K562 (cell line): ENCODE measurements at regions not wholly inside any gene's neighbourhood (a gene's known extent, or its start where the extent isn't known, plus 50 kb on each side); places are given as distances from the start of the nearest gene placed in this dataset.

Experiments used
- ATAC-seq: fragments of 200-7000 bp; cut with Tn5 transposase; 3 replicates; pipeline ENCODE4 v1.9.1; 2020; ENCODE audit warnings: moderate library complexity
- BruUV-seq: library from RNA; stranded (reverse); fragments of 400-500 nt; replicated peaks from 2 replicates; lab custom pipeline; 2021; lab: Mats Ljungman, UMichigan
- CTCF ChIA-PET: fragments of 300-600 bp; formaldehyde crosslinking; extraction: SDS; loops from one replicate; lab custom pipeline; 2021; ENCODE audit warnings: low intra/inter-chr PET ratio; lab: Yijun Ruan, JAX
- POLR2A ChIA-PET: fragments of 300-600, 350-650 bp; sonication (Branson Sonifier 250); formaldehyde crosslinking; extraction: SDS; loops from one replicate; lab custom pipeline; 2021; ENCODE audit warnings: antibody characterized with exemption, inconsistent platforms; lab: Yijun Ruan, JAX
- DNase-seq, 4 experiments: peaks; one replicate each; pipeline versions ENCODE4 v3.0.0 to v3.0.0-alpha.2; 2011 to 2018; ENCODE audit warnings: low spot score in 3 of 4, mixed read lengths in 3 of 4; ENCODE audit errors: extremely low read depth in 1 of 4
- FAIRE-seq: peaks from 2 replicates; lab custom pipeline; 2011; peaks lifted over from hg19 to GRCh38; lab: Jason Lieb, UNC
- H2AFZ ChIP-seq: 2 replicates; pipeline ENCODE4 v1.6.0; 2011; ENCODE audit warnings: low read depth, low read length, control low read depth, inconsistent platforms
- H3K27ac ChIP-seq: fragments of 200-600 bp; 3 replicates; pipeline ENCODE4 v1.8.0; 2011; ENCODE audit warnings: low read depth, mild to moderate bottlenecking, control low read depth, inconsistent platforms, low read length, moderate library complexity, mixed read lengths; ENCODE audit errors: extremely low read depth
- H3K27me3 ChIP-seq, 2 experiments: fragments of 300-600 bp in 1 of 2; 2 replicates in 1 of 2; 3 replicates in 1 of 2; pipeline versions ENCODE4 v1.6.0 to v1.8.0; 2011; ENCODE audit warnings: inconsistent platforms in 2 of 2, low read length in 2 of 2, mild to moderate bottlenecking in 1 of 2, mixed read lengths in 1 of 2, moderate library complexity in 1 of 2; ENCODE audit not compliant: control insufficient read depth in 2 of 2, insufficient read depth in 2 of 2
- H3K36me3 ChIP-seq: fragments of 300-600 bp; 3 replicates; pipeline ENCODE4 v1.8.0; 2011; ENCODE audit warnings: mild to moderate bottlenecking, low read length, inconsistent platforms; ENCODE audit not compliant: control insufficient read depth, insufficient read depth
- H3K4me1 ChIP-seq, 2 experiments: fragments of 200-600 bp in 1 of 2; replicated peaks in 1 of 2; 2 replicates in 1 of 2; 3 replicates in 1 of 2; pipeline versions ENCODE4 v1.5.1 to v1.8.0; 2011; ENCODE audit warnings: inconsistent platforms in 2 of 2, low read length in 2 of 2, mild to moderate bottlenecking in 1 of 2, mixed read lengths in 1 of 2, moderate library complexity in 1 of 2; ENCODE audit not compliant: control insufficient read depth in 2 of 2, insufficient read depth in 2 of 2
- H3K4me2 ChIP-seq: 2 replicates; pipeline ENCODE4 v1.6.1; 2011; ENCODE audit warnings: low read length, control low read depth, inconsistent platforms, mixed read lengths; ENCODE audit not compliant: insufficient read depth
- H3K4me3 ChIP-seq: fragments of 200-600 bp; sonication (generic), shearing (Covaris generic); 2 replicates; pipeline ENCODE4 v1.5.1; 2016; ENCODE audit warnings: control low read depth, inconsistent platforms
- H3K79me2 ChIP-seq: fragments of 200-600 bp; 3 replicates; pipeline ENCODE4 v1.8.0; 2011; ENCODE audit warnings: low read length, inconsistent platforms; ENCODE audit not compliant: control insufficient read depth, insufficient read depth
- H3K9ac ChIP-seq, 2 experiments: 2 replicates each; pipeline versions ENCODE4 v1.6.0 to v1.6.1; 2011; ENCODE audit warnings: low read depth in 2 of 2, low read length in 2 of 2, control low read depth in 1 of 2, inconsistent platforms in 1 of 2, mild to moderate bottlenecking in 1 of 2, mixed read lengths in 1 of 2; ENCODE audit not compliant: insufficient read depth in 1 of 2
- H3K9me1 ChIP-seq: one replicate; pipeline ENCODE4 v1.6.0; 2011; ENCODE audit warnings: inconsistent platforms, mild to moderate bottlenecking, low read length, moderate library complexity; ENCODE audit not compliant: control insufficient read depth, insufficient read depth
- H3K9me3 ChIP-seq: replicated peaks from 2 replicates; pipeline ENCODE4 v1.5.1; 2011; ENCODE audit warnings: low read depth, low read length, inconsistent platforms; ENCODE audit not compliant: control insufficient read depth, insufficient read depth
- H4K20me1 ChIP-seq: replicated peaks from 2 replicates; pipeline ENCODE4 v1.6.1; 2011; ENCODE audit warnings: low read length, inconsistent platforms, mixed read lengths; ENCODE audit not compliant: control insufficient read depth, insufficient read depth
- CGGBP1 ChIP-seq: fragments of 250-450 bp; sonication (Bioruptor Pico); IDR thresholded peaks from 2 replicates; pipeline ENCODE4 v1.9.0; 2021; ENCODE audit warnings: mild to moderate bottlenecking
- CHD2 ChIP-seq: IDR thresholded peaks from 2 replicates; pipeline ENCODE4 v1.6.1; 2011; ENCODE audit warnings: low read depth, low read length
- ELF4 ChIP-seq: fragments of 450-650 bp; formaldehyde crosslinking; IDR thresholded peaks from 2 replicates; pipeline ENCODE4 v1.4.0; 2022; ENCODE audit warnings: missing genetic modification characterization
- FOXP1 ChIP-seq: sonication (generic); formaldehyde crosslinking; IDR thresholded peaks from 2 replicates; pipeline ENCODE4 v1.8.0; 2022; ENCODE audit warnings: mild to moderate bottlenecking, missing genetic modification reagents
- GABPB1 ChIP-seq: sonication (generic); formaldehyde crosslinking; IDR thresholded peaks from 2 replicates; pipeline ENCODE4 v1.8.0; 2022; ENCODE audit warnings: mild to moderate bottlenecking, missing genetic modification reagents
- HNRNPLL ChIP-seq: fragments of 200-400 bp; formaldehyde crosslinking; IDR thresholded peaks from 2 replicates; pipeline ENCODE4 v1.6.1; 2017; ENCODE audit warnings: low read length, low read depth, mild to moderate bottlenecking; ENCODE audit not compliant: poor library complexity, severe bottlenecking
- POLR3A ChIP-seq: IDR thresholded peaks from 2 replicates; pipeline ENCODE4 v1.6.1; 2011; ENCODE audit warnings: borderline replicate concordance, mild to moderate bottlenecking, moderate library complexity; ENCODE audit not compliant: insufficient read length, insufficient read depth; ENCODE audit errors: extremely low read depth
- PURB ChIP-seq: sonication (generic); formaldehyde crosslinking; IDR thresholded peaks from 2 replicates; pipeline ENCODE4 v1.9.0; 2021; ENCODE audit warnings: low read depth, mild to moderate bottlenecking, missing genetic modification reagents
- RFX1 ChIP-seq: fragments of 450-650 bp; IDR thresholded peaks from 2 replicates; pipeline ENCODE4 v1.6.1; 2016; ENCODE audit warnings: mild to moderate bottlenecking, moderate library complexity
- ZNF197 ChIP-seq: fragments of 200-800 bp; sonication (Bioruptor generic); IDR thresholded peaks from 2 replicates; pipeline ENCODE4 v1.6.1; 2016; ENCODE audit warnings: low read depth, missing genetic modification characterization, missing compliant biosample characterization
- ZNF263 ChIP-seq: sonication (generic); formaldehyde crosslinking; IDR thresholded peaks from 2 replicates; pipeline ENCODE4 v1.8.0; 2022; ENCODE audit warnings: mild to moderate bottlenecking, missing genetic modification reagents, borderline replicate concordance
- ZNF3 ChIP-seq: fragments of 250-450 bp; sonication (Bioruptor Pico); IDR thresholded peaks from 2 replicates; pipeline ENCODE4 v1.5.0; 2021; ENCODE audit warnings: mild to moderate bottlenecking, moderate library complexity
- ZNF408 ChIP-seq: fragments of 250-450 bp; sonication (Bioruptor Pico); IDR thresholded peaks from 2 replicates; pipeline ENCODE4 v1.4.0; 2020; ENCODE audit warnings: low read depth, mild to moderate bottlenecking, moderate library complexity
- ZNF586 ChIP-seq: fragments of 450-650 bp; formaldehyde crosslinking; conservative IDR thresholded peaks from 2 replicates; pipeline ENCODE4 v1.4.0; 2020; ENCODE audit warnings: mild to moderate bottlenecking, moderate library complexity
- in situ Hi-C: fragments of 300-500 bp; cut with MboI; formaldehyde crosslinking; loops from 4 replicates; pipeline ENCODE4 v1.15.0; 2018; ENCODE audit warnings: inconsistent platforms, mixed read lengths
- intact Hi-C: fragments of 100-400 bp; cut with micrococcal nuclease; formaldehyde crosslinking; loops from 2 replicates; pipeline ENCODE4 v1.14.2; 2022
- TF ChIP-seq, protein P1 (sequence below): fragments of 450-650 bp; IDR thresholded peaks from 2 replicates; pipeline ENCODE4 v1.6.1; 2014; ENCODE audit warnings: low read depth, mild to moderate bottlenecking, moderate library complexity, borderline replicate concordance
- TF ChIP-seq, protein P2 (sequence below): fragments of 450-650 bp; formaldehyde crosslinking; IDR thresholded peaks from 2 replicates; pipeline ENCODE4 v1.4.0; 2020; ENCODE audit warnings: mild to moderate bottlenecking, mixed read lengths
- TF ChIP-seq, protein P3 (sequence below): IDR thresholded peaks from 2 replicates; pipeline ENCODE4 v1.6.1; 2011; ENCODE audit not compliant: insufficient read length; ENCODE audit errors: extremely low read depth
- TF ChIP-seq, protein P4 (sequence below): fragments of 250-450 bp; sonication (Bioruptor Pico); IDR thresholded peaks from 2 replicates; pipeline ENCODE4 v1.5.0; 2021

DNA sequence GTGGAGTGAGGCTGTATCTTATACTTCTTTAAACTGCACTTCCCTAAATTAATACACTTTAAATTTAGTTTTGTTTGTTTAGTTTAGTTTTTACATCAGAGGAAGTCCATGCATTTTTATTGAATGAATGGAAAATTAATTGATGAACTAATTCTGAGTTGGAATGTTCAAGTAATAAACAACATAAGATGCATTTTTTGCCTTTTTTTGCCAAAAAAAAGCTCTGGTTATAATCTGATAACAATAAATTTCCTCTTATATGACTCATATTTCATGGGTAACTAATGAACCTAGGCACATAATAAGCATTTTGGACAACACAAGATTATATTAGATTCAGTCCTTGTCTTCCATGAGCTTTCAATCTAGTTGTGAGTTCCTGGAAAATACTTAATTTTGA is 323.1 kb downstream of the CENPW start:
- no peaks in the 10 kb centered on the region for H3K79me2 ChIP-seq
- ATAC-seq (no peak), DNase-seq (no peak), FAIRE-seq (no peak)
- H3K27ac ChIP-seq: no peak overlapping the region
- H3K9me1 ChIP-seq: no peaks in the 10 kb centered on the region
- no peak overlapping the region for H3K4me3 ChIP-seq
- in situ Hi-C loops: no loop called here
- H3K4me1 ChIP-seq: no peaks in the 10 kb centered on the region
- H3K9ac ChIP-seq: no peak overlapping the region
- TF ChIP-seq, protein P1, sequence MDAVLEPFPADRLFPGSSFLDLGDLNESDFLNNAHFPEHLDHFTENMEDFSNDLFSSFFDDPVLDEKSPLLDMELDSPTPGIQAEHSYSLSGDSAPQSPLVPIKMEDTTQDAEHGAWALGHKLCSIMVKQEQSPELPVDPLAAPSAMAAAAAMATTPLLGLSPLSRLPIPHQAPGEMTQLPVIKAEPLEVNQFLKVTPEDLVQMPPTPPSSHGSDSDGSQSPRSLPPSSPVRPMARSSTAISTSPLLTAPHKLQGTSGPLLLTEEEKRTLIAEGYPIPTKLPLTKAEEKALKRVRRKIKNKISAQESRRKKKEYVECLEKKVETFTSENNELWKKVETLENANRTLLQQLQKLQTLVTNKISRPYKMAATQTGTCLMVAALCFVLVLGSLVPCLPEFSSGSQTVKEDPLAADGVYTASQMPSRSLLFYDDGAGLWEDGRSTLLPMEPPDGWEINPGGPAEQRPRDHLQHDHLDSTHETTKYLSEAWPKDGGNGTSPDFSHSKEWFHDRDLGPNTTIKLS: no peak
- TF ChIP-seq CHD2: no peak
- no peak for TF ChIP-seq ZNF263 (CRISPR knock-in tag)
- TF ChIP-seq, protein P2, sequence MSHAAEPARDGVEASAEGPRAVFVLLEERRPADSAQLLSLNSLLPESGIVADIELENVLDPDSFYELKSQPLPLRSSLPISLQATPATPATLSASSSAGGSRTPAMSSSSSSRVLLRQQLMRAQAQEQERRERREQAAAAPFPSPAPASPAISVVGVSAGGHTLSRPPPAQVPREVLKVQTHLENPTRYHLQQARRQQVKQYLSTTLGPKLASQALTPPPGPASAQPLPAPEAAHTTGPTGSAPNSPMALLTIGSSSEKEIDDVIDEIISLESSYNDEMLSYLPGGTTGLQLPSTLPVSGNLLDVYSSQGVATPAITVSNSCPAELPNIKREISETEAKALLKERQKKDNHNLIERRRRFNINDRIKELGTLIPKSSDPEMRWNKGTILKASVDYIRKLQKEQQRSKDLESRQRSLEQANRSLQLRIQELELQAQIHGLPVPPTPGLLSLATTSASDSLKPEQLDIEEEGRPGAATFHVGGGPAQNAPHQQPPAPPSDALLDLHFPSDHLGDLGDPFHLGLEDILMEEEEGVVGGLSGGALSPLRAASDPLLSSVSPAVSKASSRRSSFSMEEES: no peak
- TF ChIP-seq, protein P3, sequence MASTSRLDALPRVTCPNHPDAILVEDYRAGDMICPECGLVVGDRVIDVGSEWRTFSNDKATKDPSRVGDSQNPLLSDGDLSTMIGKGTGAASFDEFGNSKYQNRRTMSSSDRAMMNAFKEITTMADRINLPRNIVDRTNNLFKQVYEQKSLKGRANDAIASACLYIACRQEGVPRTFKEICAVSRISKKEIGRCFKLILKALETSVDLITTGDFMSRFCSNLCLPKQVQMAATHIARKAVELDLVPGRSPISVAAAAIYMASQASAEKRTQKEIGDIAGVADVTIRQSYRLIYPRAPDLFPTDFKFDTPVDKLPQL: no peak
- no peak for TF ChIP-seq ZNF586 (CRISPR knock-in tag)
- TF ChIP-seq GABPB1 (CRISPR knock-in tag): no peak
- TF ChIP-seq ZNF3: no peak
- no peak for TF ChIP-seq ZNF197
- no peak for TF ChIP-seq PURB (CRISPR knock-in tag)
- no peak for TF ChIP-seq ZNF408
- no peak for TF ChIP-seq ELF4 (CRISPR knock-in tag)
- TF ChIP-seq HNRNPLL: no peak
- TF ChIP-seq POLR3A: no peak
- no peak for TF ChIP-seq CGGBP1 (CRISPR knock-in tag)
- TF ChIP-seq, protein P4, sequence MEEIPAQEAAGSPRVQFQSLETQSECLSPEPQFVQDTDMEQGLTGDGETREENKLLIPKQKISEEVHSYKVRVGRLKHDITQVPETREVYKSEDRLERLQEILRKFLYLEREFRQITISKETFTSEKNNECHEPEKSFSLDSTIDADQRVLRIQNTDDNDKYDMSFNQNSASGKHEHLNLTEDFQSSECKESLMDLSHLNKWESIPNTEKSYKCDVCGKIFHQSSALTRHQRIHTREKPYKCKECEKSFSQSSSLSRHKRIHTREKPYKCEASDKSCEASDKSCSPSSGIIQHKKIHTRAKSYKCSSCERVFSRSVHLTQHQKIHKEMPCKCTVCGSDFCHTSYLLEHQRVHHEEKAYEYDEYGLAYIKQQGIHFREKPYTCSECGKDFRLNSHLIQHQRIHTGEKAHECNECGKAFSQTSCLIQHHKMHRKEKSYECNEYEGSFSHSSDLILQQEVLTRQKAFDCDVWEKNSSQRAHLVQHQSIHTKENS (CRISPR knock-in tag): no peak
- no peak for TF ChIP-seq RFX1
- no peak for TF ChIP-seq FOXP1 (CRISPR knock-in tag)
- intact Hi-C loops: no loop called here
- no peak overlapping the region for H2AFZ ChIP-seq
- no peaks in the 10 kb centered on the region for H3K36me3 ChIP-seq
- no peak overlapping the region for H3K4me2 ChIP-seq
- CTCF ChIA-PET: no interaction called here
- H3K27me3 ChIP-seq: no peaks in the 10 kb centered on the region
- H3K9me3 ChIP-seq: no peaks in the 10 kb centered on the region
- no peaks in the 10 kb centered on the region for H4K20me1 ChIP-seq
- no TSS peak for BruUV-seq
- POLR2A ChIA-PET: no interaction called here
